ENCODE measurements at regions not wholly inside any gene's neighbourhood (a gene's known extent, or its start where the extent isn't known, plus 50 kb on each side); places are given as distances from the start of the nearest gene placed in this dataset.

- TF ChIP-seq REST (IDR thresholded peaks at IDR 0.05): no peak
- TF ChIP-seq GABPA (IDR thresholded peaks at IDR 0.05 in 1 of 2, conservative IDR thresholded peaks at IDR 0.05 in 1 of 2): no peak
Measured at GRCh38 chr2:142596334-142597088, 281.0 kb upstream of the KYNU start (continued).

- no peaks in the 10 kb centered on the region for H3K9me3 ChIP-seq (ENCODE audit: control insufficient read depth in 4 of 4, low read length in 3 of 4)
- no peaks in the 10 kb centered on the region for H3K4me1 ChIP-seq (ENCODE audit: control insufficient read depth in 4 of 4, insufficient read depth in 4 of 4, low read length in 3 of 4)
- H3K4me3 ChIP-seq (ENCODE audit: low read depth in 1 of 3, low read length in 3 of 3): no peak overlapping the region
- WGBS: 86% methylated on average over 2 of the region's 2 CpGs
- no peak for DNase-seq (ENCODE audit: low spot score)
- H3K36me3 ChIP-seq (ENCODE audit: control insufficient read depth in 4 of 4, insufficient read depth in 3 of 4, low read depth in 1 of 4, low read length in 3 of 4): no peaks in the 10 kb centered on the region
- H3K27ac ChIP-seq (ENCODE audit: low read depth in 1 of 2, low read length in 2 of 2): no peak overlapping the region
- no peak overlapping the region for H3K9ac ChIP-seq (ENCODE audit: low read depth in 1 of 2, low read length in 2 of 2)
- TF ChIP-seq ATF3 (IDR thresholded peaks at IDR 0.05) (no peak), GABPA (IDR thresholded peaks at IDR 0.05 in 1 of 2, conservative IDR thresholded peaks at IDR 0.05 in 1 of 2) (no peak), JUND (IDR thresholded peaks at IDR 0.05) (no peak), RAD21 (IDR thresholded peaks at IDR 0.05) (no peak), NR2F2 (IDR thresholded peaks at IDR 0.05) (no peak), HNF4A (conservative IDR thresholded peaks at IDR 0.05) (no peak), SP1 (IDR thresholded peaks at IDR 0.05) (no peak), YY1 (IDR thresholded peaks at IDR 0.05) (no peak), MAX (IDR thresholded peaks at IDR 0.05) (no peak)
- no peaks in the 10 kb centered on the region for H3K27me3 ChIP-seq (ENCODE audit: control insufficient read depth in 4 of 4, insufficient read depth in 4 of 4, low read length in 3 of 4)
Measured at GRCh38 chr2:142594935-142595334, 282.5 kb upstream of the KYNU start.

GRCh38 chr2:142592171-142592570 lies 285.3 kb upstream of the KYNU start:
- peaks cover 0 to 3% (median 0%) of the 10 kb centered on the region in 4 donors for H3K4me1 ChIP-seq (ENCODE audit: control insufficient read depth in 4 of 4, insufficient read depth in 4 of 4, low read length in 3 of 4)
- 78% methylated on average over 3 of the region's 3 CpGs for whole genome bisulfite sequencing
- TF ChIP-seq MAX (IDR thresholded peaks at IDR 0.05): no peak
- no peak for TF ChIP-seq FOXA1 (IDR thresholded peaks at IDR 0.05)
- TF ChIP-seq SP1 (IDR thresholded peaks at IDR 0.05): no peak

GRCh38 chr2:142591420-142591819 lies 286.0 kb upstream of the KYNU start:
- no peak for DNase-seq (ENCODE audit: low spot score)
- Histone ChIP-seq H3K27ac (ENCODE audit: low read depth in 1 of 2, low read length in 2 of 2) (no peak overlapping the region), H3K9ac (ENCODE audit: low read depth in 1 of 2, low read length in 2 of 2) (no peak overlapping the region), H3K36me3 (ENCODE audit: control insufficient read depth in 4 of 4, insufficient read depth in 3 of 4, low read depth in 1 of 4, low read length in 3 of 4) (no peaks in the 10 kb centered on the region), H3K9me3 (ENCODE audit: control insufficient read depth in 4 of 4, low read length in 3 of 4) (no peaks in the 10 kb centered on the region), H3K27me3 (ENCODE audit: control insufficient read depth in 4 of 4, insufficient read depth in 4 of 4, low read length in 3 of 4) (no peaks in the 10 kb centered on the region), H3K4me3 (ENCODE audit: low read depth in 1 of 3, low read length in 3 of 3) (no peak overlapping the region), H3K4me1 (ENCODE audit: control insufficient read depth in 4 of 4, insufficient read depth in 4 of 4, low read length in 3 of 4) (peaks cover 0 to 8% (median 2%) of the 10 kb centered on the region in 4 donors)
- 96% methylated on average over 2 of the region's 2 CpGs for WGBS
- TF ChIP-seq RAD21 (IDR thresholded peaks at IDR 0.05): no peak
- TF ChIP-seq ZBTB33 (IDR thresholded peaks at IDR 0.05): no peak
- no peak for TF ChIP-seq FOXA2 (IDR thresholded peaks at IDR 0.05)
- TF ChIP-seq HNF4G (IDR thresholded peaks at IDR 0.05): no peak
- no peak for TF ChIP-seq TAF1 (conservative IDR thresholded peaks at IDR 0.05)
- no peak for TF ChIP-seq JUND (IDR thresholded peaks at IDR 0.05)
- TF ChIP-seq YY1 (IDR thresholded peaks at IDR 0.05): no peak
- TF ChIP-seq HNF4A (conservative IDR thresholded peaks at IDR 0.05): no peak
- TF ChIP-seq REST (IDR thresholded peaks at IDR 0.05): no peak

More at GRCh38 chr2:142592171-142592570, 285.3 kb upstream of the KYNU start:
- Histone ChIP-seq H3K9me3 (ENCODE audit: control insufficient read depth in 4 of 4, low read length in 3 of 4) (no peaks in the 10 kb centered on the region), H3K27me3 (ENCODE audit: control insufficient read depth in 4 of 4, insufficient read depth in 4 of 4, low read length in 3 of 4) (no peaks in the 10 kb centered on the region), H3K9ac (ENCODE audit: low read depth in 1 of 2, low read length in 2 of 2) (no peak overlapping the region), H3K36me3 (ENCODE audit: control insufficient read depth in 4 of 4, insufficient read depth in 3 of 4, low read depth in 1 of 4, low read length in 3 of 4) (no peaks in the 10 kb centered on the region), H3K4me3 (ENCODE audit: low read depth in 1 of 3, low read length in 3 of 3) (no peak overlapping the region), H3K27ac (ENCODE audit: low read depth in 1 of 2, low read length in 2 of 2) (no peak overlapping the region)
- DNase-seq (ENCODE audit: low spot score): no peak
